GM10248 (cell line): ENCODE measurements at regions not wholly inside any gene's neighbourhood (a gene's known extent, or its start where the extent isn't known, plus 50 kb on each side); places are given as distances from the start of the nearest gene placed in this dataset.
"Not testable (repeated sequence)": the region's sequence is repeated elsewhere in the genome, so short reads cannot be mapped to it uniquely, and the experiment has no call there.

Experiments used
- CTCF ChIA-PET: fragments of 300-600 bp; sonication (Branson Sonifier 250); formaldehyde crosslinking; extraction: SDS; loops from one replicate; lab custom pipeline; 2021; ENCODE audit warnings: antibody characterized with exemption; lab: Yijun Ruan, JAX
- POLR2A ChIA-PET: fragments of 350-650 bp; sonication (Branson Sonifier 250); formaldehyde crosslinking; extraction: SDS; loops from one replicate; lab custom pipeline; 2020; ENCODE audit warnings: antibody characterized with exemption; lab: Yijun Ruan, JAX
- DNase-seq: peaks from one replicate; pipeline ENCODE4 v3.0.0; 2012; ENCODE audit errors: extremely low spot score
- TF ChIP-seq, protein P1 (sequence below): IDR thresholded peaks from 2 replicates; pipeline ENCODE4 v1.5.1; 2012; ENCODE audit warnings: mild to moderate bottlenecking, low read depth; ENCODE audit errors: extremely low read depth, missing control alignments, control extremely low read depth

- ChIA-PET CTCF (no interaction called here), POLR2A (no interaction called here)
- TF ChIP-seq, protein P1, sequence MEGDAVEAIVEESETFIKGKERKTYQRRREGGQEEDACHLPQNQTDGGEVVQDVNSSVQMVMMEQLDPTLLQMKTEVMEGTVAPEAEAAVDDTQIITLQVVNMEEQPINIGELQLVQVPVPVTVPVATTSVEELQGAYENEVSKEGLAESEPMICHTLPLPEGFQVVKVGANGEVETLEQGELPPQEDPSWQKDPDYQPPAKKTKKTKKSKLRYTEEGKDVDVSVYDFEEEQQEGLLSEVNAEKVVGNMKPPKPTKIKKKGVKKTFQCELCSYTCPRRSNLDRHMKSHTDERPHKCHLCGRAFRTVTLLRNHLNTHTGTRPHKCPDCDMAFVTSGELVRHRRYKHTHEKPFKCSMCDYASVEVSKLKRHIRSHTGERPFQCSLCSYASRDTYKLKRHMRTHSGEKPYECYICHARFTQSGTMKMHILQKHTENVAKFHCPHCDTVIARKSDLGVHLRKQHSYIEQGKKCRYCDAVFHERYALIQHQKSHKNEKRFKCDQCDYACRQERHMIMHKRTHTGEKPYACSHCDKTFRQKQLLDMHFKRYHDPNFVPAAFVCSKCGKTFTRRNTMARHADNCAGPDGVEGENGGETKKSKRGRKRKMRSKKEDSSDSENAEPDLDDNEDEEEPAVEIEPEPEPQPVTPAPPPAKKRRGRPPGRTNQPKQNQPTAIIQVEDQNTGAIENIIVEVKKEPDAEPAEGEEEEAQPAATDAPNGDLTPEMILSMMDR, result no peak
- no peak for DNase-seq
Measured at GRCh38 chr13:18936104-18936503, 245.5 kb downstream of the TUBA3C start.

GRCh38 chr13:18921063-18921462, 260.6 kb downstream of the TUBA3C start:
- TF ChIP-seq, protein P1, result no peak
- DNase-seq, result no peak
- POLR2A ChIA-PET, result no interaction called here
- CTCF ChIA-PET, result no interaction called here

- POLR2A ChIA-PET, DNase-seq, CTCF ChIA-PET: not testable (repeated sequence)
Measured at GRCh38 chr13:18905096-18905495, 276.5 kb downstream of the TUBA3C start.

GRCh38 chr13:18895411-18895810, 286.2 kb downstream of the TUBA3C start:
- CTCF ChIA-PET, DNase-seq, POLR2A ChIA-PET: not testable (repeated sequence)

DNA sequence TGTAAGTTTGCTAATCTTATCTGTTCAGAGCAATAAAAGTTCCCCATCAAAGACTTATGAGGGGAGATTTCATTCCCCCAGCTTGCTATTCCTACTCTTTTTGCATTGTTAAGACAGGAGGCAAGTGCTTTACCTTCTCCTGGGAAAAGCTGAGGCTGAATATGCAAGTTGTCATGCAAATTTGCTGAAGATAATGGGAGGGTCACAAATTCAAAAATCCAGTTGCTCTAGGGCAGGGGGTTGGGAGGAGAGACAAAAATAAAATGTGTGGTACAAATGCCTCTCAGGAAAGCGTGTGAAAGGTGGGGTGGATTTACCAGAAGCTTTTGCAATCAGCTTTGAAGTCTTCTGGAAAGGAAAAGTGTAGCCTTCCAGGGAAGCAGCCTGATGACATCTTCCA, 290.4 kb downstream of the TUBA3C start:
- CTCF ChIA-PET, DNase-seq, POLR2A ChIA-PET: not testable (repeated sequence)

DNA sequence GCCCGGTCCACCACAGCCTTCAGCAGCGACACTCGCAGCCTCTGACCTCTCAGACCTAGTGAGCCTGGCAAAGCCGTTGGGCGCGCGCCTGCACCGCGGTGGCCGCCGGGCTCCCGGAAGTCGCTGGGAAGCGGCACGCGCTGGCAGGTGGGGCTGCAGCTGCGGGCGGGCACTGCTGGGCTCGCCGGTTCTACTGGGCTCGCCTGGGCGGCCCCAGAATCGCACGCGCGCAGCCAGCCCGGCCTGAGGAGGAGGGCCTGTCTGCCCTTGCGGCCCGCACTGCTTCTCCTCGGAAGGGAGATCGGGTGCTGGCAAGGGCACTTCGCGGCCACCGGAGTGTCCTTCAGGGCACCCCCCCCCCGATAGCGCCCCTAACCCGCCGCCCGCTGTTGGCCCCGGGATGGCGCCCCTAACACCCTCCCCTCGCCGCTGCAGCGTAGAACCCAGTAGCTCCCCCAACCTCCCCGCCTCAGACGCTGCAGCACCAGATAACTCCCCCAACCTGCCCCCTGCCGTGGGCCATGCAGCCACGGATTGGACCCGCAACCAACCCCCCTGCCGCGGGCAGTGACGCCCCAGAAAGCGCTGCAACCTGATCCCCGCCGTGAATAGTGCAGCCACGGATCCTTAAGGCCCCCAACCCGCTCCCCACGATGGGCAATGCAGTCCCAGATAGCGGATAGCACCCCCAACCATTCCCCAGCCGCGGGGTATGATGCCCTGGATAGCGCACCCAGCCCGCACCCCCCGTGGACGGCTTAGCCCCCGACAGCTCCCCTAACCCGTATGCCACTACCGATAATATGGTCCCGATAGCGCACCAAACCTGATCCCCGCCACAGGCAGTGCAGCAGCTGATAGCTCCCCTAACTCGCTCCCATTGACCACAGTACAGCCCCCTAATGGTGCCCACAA, 306.5 kb downstream of the TUBA3C start:
- POLR2A ChIA-PET, DNase-seq: not testable (repeated sequence)

GRCh38 chr13:18870557-18870956, 311.1 kb downstream of the TUBA3C start:
- DNase-seq, POLR2A ChIA-PET, CTCF ChIA-PET: not testable (repeated sequence)

More for the DNA sequence above, 306.5 kb downstream of the TUBA3C start:
- CTCF ChIA-PET, result not testable (repeated sequence)

GRCh38 chr13:18869365-18869764, 312.3 kb downstream of the TUBA3C start:
- CTCF ChIA-PET, POLR2A ChIA-PET, DNase-seq: not testable (repeated sequence)

GRCh38 chr13:18837986-18838629, 343.5 kb downstream of the TUBA3C start:
- DNase-seq, POLR2A ChIA-PET, CTCF ChIA-PET: not testable (repeated sequence)

- POLR2A ChIA-PET, CTCF ChIA-PET, DNase-seq: not testable (repeated sequence)
Measured at GRCh38 chr13:18837179-18837745, 344.4 kb downstream of the TUBA3C start.

- DNase-seq, POLR2A ChIA-PET, CTCF ChIA-PET: not testable (repeated sequence)
Measured at GRCh38 chr13:18836371-18837178, 345.0 kb downstream of the TUBA3C start.

GRCh38 chr13:18835754-18836153, 345.9 kb downstream of the TUBA3C start:
- CTCF ChIA-PET, DNase-seq, POLR2A ChIA-PET: not testable (repeated sequence)

- POLR2A ChIA-PET, DNase-seq, CTCF ChIA-PET: not testable (repeated sequence)
Measured at GRCh38 chr13:18824678-18825077, 356.9 kb downstream of the TUBA3C start.

DNA sequence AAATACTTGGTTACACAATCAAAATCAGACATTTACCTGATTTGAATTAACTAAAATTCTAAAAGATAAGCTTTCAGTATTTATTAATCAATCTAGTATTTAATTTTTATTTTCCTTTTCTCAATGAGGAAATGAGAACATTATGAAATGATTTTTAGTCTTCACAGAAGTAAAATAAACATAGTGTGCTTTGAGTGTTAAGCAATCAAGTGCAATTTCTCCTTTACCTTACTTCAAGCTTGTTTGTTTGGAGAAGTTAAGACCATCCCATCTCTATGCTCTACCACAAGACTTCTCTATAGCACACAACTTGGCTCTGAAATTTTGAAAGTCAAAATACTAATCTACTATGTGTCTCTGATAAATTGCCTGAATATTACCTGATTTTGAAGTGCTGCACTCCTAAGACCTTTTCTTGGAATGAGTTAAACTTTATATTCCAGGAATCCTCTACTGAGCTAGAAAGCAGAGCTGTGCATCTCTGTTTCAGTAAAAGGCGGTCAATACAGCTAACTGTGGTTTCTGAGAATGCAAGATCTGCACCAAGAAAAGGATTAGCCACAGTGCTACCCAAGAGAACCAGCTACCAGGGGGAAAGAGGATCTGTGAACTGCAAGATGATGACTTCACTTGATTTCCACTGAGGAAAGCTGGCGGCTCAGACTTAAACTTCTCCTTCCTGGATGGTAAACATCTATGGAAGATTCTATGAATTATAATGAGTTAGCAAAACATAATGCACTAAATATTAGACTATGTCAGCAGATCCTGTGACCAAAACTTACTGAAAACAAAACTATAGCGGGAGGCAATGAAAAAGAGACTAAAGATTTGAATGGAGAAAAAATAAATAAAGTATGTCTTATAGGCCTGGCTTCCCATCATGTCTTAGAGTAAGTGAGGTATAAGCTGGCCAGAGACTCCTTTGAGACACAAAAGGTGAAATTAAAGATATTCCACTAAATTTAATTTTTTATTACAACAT, 358.7 kb downstream of the TUBA3C start:
- POLR2A ChIA-PET, DNase-seq, CTCF ChIA-PET: not testable (repeated sequence)
